Right atrium auricular region (tissue), 2 donors: ENCODE measurements at regions not wholly inside any gene's neighbourhood (a gene's known extent, or its start where the extent isn't known, plus 50 kb on each side); places are given as distances from the start of the nearest gene placed in this dataset.

Source experiments
- DNase-seq: peaks from one replicate; pipeline ENCODE4 v3.0.0-alpha.2; 2019; ENCODE audit warnings: low spot score
- H3K27ac ChIP-seq, 2 donors: fragments of 200-600 bp; sonication (generic); 1 replicate in 1 of 2; 2 replicates in 1 of 2; pipeline ENCODE4 v1.5.1; 2016 to 2019
- H3K27me3 ChIP-seq, 2 donors: fragments of 200-600 bp; sonication (generic); one replicate each; pipeline versions ENCODE4 v1.5.1 to v1.6.0; 2017 to 2019
- H3K36me3 ChIP-seq: fragments of 200-600 bp; sonication (generic); one replicate; pipeline ENCODE4 v1.5.1; 2016
- H3K4me1 ChIP-seq, 2 donors: fragments of 200-600 bp; sonication (generic); one replicate each; pipeline versions ENCODE4 v1.5.1 to v1.6.0; 2017 to 2019
- H3K4me3 ChIP-seq, 2 donors: fragments of 200-600 bp; sonication (generic); 1 replicate in 1 of 2; 2 replicates in 1 of 2; pipeline ENCODE4 v1.5.1; 2017 to 2019; ENCODE audit warnings: mild to moderate bottlenecking in 1 of 2, moderate library complexity in 1 of 2
- H3K9me3 ChIP-seq, 2 donors: fragments of 200-600 bp; sonication (generic); one replicate each; pipeline ENCODE4 v1.5.1; 2019
- TF ChIP-seq, protein P1 (sequence below), 2 donors: fragments of 200-600 bp; sonication (generic); IDR thresholded peaks; one replicate each; pipeline ENCODE4 v1.5.1; 2019; ENCODE audit warnings: antibody characterized with exemption in 2 of 2

DNA sequence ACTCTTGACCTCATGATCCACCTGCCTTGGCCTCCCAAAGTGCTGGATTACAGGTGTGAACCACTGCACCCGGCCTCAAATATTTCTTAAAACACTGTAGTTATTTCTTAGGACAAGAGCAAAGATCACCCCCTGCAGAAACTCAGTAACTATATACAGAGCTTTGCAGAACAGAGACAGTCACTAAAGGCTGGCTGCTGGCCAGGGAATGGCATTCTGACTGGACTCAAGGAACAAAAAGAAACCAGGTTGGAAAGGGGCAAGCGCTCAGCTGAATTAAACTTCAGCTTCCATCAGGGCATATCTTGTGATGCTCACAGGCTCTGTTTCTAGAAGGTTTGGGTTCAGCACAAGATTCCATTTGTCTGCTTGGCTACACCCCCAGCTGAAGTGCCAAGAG lies 95.8 kb downstream of the ADAMTS15 start:
- H3K4me3 ChIP-seq, result no peak overlapping the region
- no peaks in the 10 kb centered on the region for H3K4me1 ChIP-seq
- H3K36me3 ChIP-seq, result no peaks in the 10 kb centered on the region
- no peak for DNase-seq
- H3K27me3 ChIP-seq, result no peaks in the 10 kb centered on the region
- no peak overlapping the region for H3K27ac ChIP-seq
- TF ChIP-seq, protein P1, sequence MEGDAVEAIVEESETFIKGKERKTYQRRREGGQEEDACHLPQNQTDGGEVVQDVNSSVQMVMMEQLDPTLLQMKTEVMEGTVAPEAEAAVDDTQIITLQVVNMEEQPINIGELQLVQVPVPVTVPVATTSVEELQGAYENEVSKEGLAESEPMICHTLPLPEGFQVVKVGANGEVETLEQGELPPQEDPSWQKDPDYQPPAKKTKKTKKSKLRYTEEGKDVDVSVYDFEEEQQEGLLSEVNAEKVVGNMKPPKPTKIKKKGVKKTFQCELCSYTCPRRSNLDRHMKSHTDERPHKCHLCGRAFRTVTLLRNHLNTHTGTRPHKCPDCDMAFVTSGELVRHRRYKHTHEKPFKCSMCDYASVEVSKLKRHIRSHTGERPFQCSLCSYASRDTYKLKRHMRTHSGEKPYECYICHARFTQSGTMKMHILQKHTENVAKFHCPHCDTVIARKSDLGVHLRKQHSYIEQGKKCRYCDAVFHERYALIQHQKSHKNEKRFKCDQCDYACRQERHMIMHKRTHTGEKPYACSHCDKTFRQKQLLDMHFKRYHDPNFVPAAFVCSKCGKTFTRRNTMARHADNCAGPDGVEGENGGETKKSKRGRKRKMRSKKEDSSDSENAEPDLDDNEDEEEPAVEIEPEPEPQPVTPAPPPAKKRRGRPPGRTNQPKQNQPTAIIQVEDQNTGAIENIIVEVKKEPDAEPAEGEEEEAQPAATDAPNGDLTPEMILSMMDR (IDR thresholded peaks at IDR 0.05), result no peak
- H3K9me3 ChIP-seq, result no peaks in the 10 kb centered on the region

DNA sequence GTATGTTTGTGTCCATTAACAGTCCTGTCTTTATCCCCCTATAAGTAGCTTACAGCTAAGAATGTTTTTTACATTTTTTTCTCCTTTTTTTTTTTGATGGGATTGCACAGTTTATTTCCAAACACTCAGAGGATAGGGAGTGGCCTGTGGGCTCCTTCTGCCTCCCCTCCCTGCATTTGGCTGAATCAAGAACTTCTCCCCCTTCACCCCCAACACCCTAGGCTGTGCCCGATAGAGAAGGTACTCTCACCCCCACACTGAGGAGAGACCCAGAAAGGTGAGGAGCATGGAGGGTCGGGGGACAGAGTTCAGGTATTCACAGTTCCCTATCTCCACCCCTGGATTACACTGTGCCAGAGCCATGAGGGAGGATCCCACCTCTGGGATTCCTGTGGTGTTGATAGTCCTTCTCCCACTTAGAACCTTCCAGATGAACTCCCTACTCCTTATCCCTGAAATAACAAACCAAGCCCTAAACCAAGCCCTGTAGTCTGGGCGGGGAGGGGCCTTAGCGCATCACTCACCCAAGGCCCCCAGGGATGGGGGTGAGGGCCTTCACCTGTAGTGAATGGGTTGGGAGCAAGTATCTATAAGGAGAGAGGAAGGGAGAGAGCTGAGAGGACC lies 97.1 kb downstream of the ADAMTS15 start:
- H3K4me1 ChIP-seq, result peaks cover 0 to 10% of the 10 kb centered on the region in 2 donors
- no peak overlapping the region for H3K4me3 ChIP-seq
- H3K36me3 ChIP-seq, result no peaks in the 10 kb centered on the region
- no peaks in the 10 kb centered on the region for H3K27me3 ChIP-seq
- no peak for DNase-seq
- no peaks in the 10 kb centered on the region for H3K9me3 ChIP-seq
- TF ChIP-seq, protein P1 (IDR thresholded peaks at IDR 0.05), result no peak
- H3K27ac ChIP-seq, result no peak overlapping the region

DNA sequence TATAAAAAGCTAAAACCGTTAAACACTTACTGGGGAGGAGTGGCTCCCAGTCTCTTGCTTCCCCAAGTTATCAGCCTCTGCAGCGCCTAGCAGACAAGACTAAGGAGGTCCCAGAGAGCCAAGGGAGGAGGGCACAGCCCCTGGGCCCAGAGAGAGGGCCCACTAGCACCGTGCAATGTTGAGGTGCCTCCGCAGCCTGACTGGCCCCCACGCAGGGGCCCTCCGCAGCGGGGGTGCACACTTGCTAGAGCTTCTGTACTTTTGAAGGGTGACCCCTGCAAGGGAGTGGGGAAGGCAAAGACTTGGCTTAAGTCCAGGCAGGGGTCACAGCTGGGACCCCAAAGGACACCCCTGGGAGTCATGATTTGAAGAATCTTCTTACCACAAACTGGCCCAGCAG lies 98.0 kb downstream of the ADAMTS15 start:
- H3K36me3 ChIP-seq, result no peaks in the 10 kb centered on the region
- no peak for DNase-seq
- no peaks in the 10 kb centered on the region for H3K9me3 ChIP-seq
- no peaks in the 10 kb centered on the region for H3K27me3 ChIP-seq
- TF ChIP-seq, protein P1 (IDR thresholded peaks at IDR 0.05), result no peak
- peaks cover 0 to 15% of the 10 kb centered on the region in 2 donors for H3K4me1 ChIP-seq
- no peak overlapping the region for H3K27ac ChIP-seq
- H3K4me3 ChIP-seq, result no peak overlapping the region

DNA sequence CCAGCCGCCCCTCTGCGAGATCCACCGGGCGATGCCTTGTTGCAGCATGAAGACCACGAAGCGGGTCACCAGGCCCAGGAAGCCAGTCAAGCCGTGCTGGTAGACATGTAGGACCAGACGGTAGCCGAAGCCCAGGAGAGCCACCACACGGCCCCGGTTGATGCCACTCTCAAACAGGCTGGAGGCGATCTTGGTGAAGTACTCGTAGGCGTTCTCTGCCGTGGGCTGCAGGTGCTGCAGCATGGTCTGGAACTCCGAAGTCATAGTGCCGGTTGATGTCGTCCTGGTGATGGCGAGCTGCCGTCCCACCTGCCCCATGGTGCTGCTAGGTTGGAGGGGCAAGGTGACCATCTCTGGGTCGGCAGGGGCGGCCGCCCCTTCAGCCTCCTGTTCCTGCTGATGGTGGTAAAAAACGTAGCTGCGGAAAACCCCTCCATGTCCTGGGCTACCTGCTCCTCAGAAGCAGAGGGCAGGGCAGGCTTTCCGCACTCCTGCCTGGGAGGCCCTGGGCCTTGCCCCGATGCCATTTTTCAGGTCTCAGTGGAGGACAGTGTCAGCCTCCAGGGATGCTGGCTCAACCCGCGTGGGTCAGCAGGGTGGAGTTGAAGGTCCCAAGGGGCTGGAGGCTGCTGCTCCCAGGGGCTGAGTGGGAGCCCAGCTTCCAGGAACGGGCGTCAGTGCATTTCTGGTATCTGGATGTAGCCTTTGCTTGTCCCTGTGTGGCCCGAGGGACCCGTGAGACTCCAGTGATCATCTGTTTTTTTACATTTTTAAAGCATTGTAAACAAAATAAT lies 98.7 kb downstream of the ADAMTS15 start:
- TF ChIP-seq, protein P1 (IDR thresholded peaks at IDR 0.05), result no peak
- DNase-seq, result no peak

DNA sequence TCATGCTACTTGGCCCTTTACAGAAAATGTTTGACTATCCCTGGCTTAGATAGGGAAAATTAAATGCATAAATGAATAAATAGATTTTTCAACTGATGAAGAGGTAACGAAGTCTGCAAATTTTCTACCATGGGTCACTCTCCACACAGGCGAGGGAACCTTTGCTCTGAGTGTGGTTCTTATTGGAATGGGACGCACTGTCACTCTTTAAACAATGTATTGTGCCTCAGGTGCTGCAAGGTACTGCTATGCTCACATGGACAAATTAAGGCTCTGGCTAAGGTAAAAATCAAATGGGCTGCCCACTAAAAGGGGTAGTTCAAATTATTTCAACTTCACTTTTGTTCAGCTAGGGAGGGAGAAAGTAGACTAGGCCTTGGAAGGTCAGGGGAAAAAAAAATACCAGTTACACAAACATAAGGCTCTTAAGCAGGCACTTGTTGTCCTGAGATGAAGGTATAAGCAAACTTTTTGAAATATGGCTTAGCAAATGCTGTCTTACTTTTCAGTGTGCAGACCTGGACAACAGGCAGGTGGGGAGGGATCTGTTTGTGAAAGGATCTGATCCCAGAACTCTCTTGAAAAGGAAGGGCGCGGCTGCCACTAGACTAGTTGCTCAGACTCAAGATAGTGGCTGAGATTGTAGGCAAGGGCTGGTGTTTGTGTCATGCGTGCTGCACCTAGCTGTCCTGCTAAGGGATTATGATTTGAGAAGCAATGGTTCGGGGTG lies 99.5 kb downstream of the ADAMTS15 start:
- H3K4me1 ChIP-seq, result peaks cover 0 to 15% of the 10 kb centered on the region in 2 donors
- TF ChIP-seq, protein P1 (IDR thresholded peaks at IDR 0.05), result no peak
- H3K27me3 ChIP-seq, result no peaks in the 10 kb centered on the region
- DNase-seq, result no peak
- no peaks in the 10 kb centered on the region for H3K36me3 ChIP-seq
- H3K4me3 ChIP-seq, result no peak overlapping the region
- H3K9me3 ChIP-seq, result no peaks in the 10 kb centered on the region
- H3K27ac ChIP-seq, result no peak overlapping the region

More for the DNA sequence above, 98.7 kb downstream of the ADAMTS15 start:
- H3K27ac ChIP-seq, result no peak overlapping the region
- H3K9me3 ChIP-seq, result no peaks in the 10 kb centered on the region
- no peak overlapping the region for H3K4me3 ChIP-seq
- H3K36me3 ChIP-seq, result no peaks in the 10 kb centered on the region
- H3K4me1 ChIP-seq, result peaks cover 0 to 15% of the 10 kb centered on the region in 2 donors
- no peaks in the 10 kb centered on the region for H3K27me3 ChIP-seq
